ENCODE measurements at regions not wholly inside any gene's neighbourhood (a gene's known extent, or its start where the extent isn't known, plus 50 kb on each side); places are given as distances from the start of the nearest gene placed in this dataset.
A peak's percentile ranks its signal among the peaks of the same experiment; 100 is the strongest.
"Not testable (repeated sequence)": the region's sequence is repeated elsewhere in the genome, so short reads cannot be mapped to it uniquely, and the experiment has no call there.

DNA sequence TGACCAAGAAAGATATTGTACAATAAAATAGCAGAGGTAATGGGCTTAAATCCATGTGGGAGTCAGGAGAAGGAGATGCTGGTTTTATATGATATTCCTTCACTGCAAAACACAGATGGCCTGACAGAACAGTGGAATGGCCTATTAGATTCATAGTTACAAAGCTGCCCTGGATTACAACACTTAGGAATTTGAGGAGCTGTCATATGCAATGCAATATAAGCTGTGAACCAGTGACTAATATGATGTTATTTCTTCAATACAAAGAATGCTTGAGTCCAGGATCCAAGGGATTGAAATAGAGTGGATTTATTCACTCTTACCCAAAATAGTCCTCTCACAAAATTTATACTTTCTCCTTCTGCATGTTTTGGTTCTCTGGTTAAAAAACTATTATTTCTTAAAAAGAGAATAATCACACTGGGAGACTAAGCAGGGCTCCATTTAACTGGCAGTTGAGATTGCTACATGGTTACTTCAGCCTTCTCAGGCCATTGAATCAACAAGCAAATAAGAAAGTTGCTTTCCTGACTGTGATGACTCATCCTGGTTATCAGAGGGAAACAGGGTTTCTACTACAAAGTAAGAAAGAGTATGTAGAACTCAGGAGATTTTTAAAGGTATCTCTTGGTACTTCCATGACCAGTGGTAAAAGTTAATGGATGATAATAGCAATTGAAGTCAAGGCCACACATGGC lies 79.8 kb upstream of the ZPLD1 start:
- Histone ChIP-seq H3K9ac (ENCODE audit: low read length) (no peak overlapping the region), H2AFZ (ENCODE audit: low read depth, low read length) (no peak overlapping the region), H3K27ac (ENCODE audit: low read length) (no peak overlapping the region), H3K9me2 (ENCODE audit: insufficient read depth, low read length) (no peaks in the 10 kb centered on the region), H3K36me3 (ENCODE audit: insufficient read depth, low read length) (no peaks in the 10 kb centered on the region), H3K9me3 (ENCODE audit: low read length) (no peaks in the 10 kb centered on the region), H3K27me3 (ENCODE audit: insufficient read depth, low read depth, low read length) (no peaks in the 10 kb centered on the region), H3K4me3 (ENCODE audit: low read length) (no peak overlapping the region), H3K79me2 (replicated peaks; ENCODE audit: insufficient read depth, low read length) (no peaks in the 10 kb centered on the region), H3F3A (ENCODE audit: insufficient read depth, low read length, poor library complexity, severe bottlenecking) (no peaks in the 10 kb centered on the region), H3K4me2 (ENCODE audit: low read length) (no peak overlapping the region), H4K20me1 (ENCODE audit: insufficient read depth) (no peaks in the 10 kb centered on the region)
- TF ChIP-seq, protein P1, sequence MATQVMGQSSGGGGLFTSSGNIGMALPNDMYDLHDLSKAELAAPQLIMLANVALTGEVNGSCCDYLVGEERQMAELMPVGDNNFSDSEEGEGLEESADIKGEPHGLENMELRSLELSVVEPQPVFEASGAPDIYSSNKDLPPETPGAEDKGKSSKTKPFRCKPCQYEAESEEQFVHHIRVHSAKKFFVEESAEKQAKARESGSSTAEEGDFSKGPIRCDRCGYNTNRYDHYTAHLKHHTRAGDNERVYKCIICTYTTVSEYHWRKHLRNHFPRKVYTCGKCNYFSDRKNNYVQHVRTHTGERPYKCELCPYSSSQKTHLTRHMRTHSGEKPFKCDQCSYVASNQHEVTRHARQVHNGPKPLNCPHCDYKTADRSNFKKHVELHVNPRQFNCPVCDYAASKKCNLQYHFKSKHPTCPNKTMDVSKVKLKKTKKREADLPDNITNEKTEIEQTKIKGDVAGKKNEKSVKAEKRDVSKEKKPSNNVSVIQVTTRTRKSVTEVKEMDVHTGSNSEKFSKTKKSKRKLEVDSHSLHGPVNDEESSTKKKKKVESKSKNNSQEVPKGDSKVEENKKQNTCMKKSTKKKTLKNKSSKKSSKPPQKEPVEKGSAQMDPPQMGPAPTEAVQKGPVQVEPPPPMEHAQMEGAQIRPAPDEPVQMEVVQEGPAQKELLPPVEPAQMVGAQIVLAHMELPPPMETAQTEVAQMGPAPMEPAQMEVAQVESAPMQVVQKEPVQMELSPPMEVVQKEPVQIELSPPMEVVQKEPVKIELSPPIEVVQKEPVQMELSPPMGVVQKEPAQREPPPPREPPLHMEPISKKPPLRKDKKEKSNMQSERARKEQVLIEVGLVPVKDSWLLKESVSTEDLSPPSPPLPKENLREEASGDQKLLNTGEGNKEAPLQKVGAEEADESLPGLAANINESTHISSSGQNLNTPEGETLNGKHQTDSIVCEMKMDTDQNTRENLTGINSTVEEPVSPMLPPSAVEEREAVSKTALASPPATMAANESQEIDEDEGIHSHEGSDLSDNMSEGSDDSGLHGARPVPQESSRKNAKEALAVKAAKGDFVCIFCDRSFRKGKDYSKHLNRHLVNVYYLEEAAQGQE (IDR thresholded peaks at IDR 0.05; ENCODE audit: borderline replicate concordance): peak; percentile 71
- TF ChIP-seq, protein P2, sequence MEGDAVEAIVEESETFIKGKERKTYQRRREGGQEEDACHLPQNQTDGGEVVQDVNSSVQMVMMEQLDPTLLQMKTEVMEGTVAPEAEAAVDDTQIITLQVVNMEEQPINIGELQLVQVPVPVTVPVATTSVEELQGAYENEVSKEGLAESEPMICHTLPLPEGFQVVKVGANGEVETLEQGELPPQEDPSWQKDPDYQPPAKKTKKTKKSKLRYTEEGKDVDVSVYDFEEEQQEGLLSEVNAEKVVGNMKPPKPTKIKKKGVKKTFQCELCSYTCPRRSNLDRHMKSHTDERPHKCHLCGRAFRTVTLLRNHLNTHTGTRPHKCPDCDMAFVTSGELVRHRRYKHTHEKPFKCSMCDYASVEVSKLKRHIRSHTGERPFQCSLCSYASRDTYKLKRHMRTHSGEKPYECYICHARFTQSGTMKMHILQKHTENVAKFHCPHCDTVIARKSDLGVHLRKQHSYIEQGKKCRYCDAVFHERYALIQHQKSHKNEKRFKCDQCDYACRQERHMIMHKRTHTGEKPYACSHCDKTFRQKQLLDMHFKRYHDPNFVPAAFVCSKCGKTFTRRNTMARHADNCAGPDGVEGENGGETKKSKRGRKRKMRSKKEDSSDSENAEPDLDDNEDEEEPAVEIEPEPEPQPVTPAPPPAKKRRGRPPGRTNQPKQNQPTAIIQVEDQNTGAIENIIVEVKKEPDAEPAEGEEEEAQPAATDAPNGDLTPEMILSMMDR (IDR thresholded peaks at IDR 0.05; ENCODE audit: poor library complexity, severe bottlenecking): no peak

DNA sequence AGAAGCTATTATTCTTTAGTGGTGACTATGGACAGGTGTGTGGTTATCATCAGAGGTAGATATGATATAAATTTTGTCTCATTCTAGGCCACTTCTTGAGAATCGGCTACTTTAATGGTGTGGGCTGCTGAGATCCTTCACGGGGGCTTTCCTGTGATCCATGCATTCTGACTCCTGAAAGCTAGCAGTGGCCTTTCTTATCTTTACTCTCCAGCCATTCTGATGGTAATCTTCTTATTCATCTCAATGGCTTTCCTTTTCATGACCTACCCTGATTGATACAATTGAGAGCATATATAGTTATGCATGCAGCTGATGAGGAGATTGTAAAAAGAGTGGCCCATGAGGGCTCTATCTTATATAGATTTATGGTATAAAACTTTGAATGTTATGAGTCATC lies 78.3 kb upstream of the ZPLD1 start:
- no peak overlapping the region for H3K4me2 ChIP-seq (ENCODE audit: low read length)
- H2AFZ ChIP-seq (ENCODE audit: low read depth, low read length): no peak overlapping the region
- no peaks in the 10 kb centered on the region for H4K20me1 ChIP-seq (ENCODE audit: insufficient read depth)
- H3K79me2 ChIP-seq (replicated peaks; ENCODE audit: insufficient read depth, low read length): no peaks in the 10 kb centered on the region
- H3K9me3 ChIP-seq (ENCODE audit: low read length): no peaks in the 10 kb centered on the region
- no peak overlapping the region for H3K9ac ChIP-seq (ENCODE audit: low read length)
- TF ChIP-seq SMC3 (conservative IDR thresholded peaks at IDR 0.05; ENCODE audit: poor library complexity): no peak
- TF ChIP-seq MXI1 (conservative IDR thresholded peaks at IDR 0.05; ENCODE audit: poor library complexity, severe bottlenecking): no peak
- no peak for TF ChIP-seq TAF1 (IDR thresholded peaks at IDR 0.05; ENCODE audit: low read depth)
- no peak for TF ChIP-seq EP300 (conservative IDR thresholded peaks at IDR 0.05; ENCODE audit: poor library complexity, severe bottlenecking)
- TF ChIP-seq POLR2AphosphoS5 (IDR thresholded peaks at IDR 0.05): no peak
- no peaks in the 10 kb centered on the region for H3K36me3 ChIP-seq (ENCODE audit: insufficient read depth, low read length)
- no peak overlapping the region for H3K27ac ChIP-seq (ENCODE audit: low read length)
- no peaks in the 10 kb centered on the region for H3K9me2 ChIP-seq (ENCODE audit: insufficient read depth, low read length)
- H3F3A ChIP-seq (ENCODE audit: insufficient read depth, low read length, poor library complexity, severe bottlenecking): no peaks in the 10 kb centered on the region
- H3K4me3 ChIP-seq (ENCODE audit: low read length): no peak overlapping the region
- no peaks in the 10 kb centered on the region for H3K27me3 ChIP-seq (ENCODE audit: insufficient read depth, low read depth, low read length)

DNA sequence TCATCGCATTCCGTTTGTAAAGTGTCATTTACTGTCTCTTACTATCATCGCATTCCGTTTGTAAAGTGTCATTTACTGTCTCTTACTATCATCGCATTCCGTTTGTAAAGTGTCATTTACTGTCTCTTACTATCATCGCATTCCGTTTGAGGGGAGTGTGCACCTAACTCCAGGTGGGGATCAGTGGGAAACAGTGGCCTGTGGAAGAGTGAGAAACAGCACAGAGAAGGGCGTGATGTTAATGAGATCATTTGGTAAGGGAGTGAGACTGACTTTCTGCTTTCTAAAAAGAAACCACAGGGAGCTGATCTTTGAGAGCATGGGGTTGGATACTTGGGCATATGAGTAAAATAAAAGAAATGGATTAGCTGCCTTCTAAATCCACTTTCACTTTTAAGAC lies 77.5 kb upstream of the ZPLD1 start:
- H3K9me2 ChIP-seq (ENCODE audit: insufficient read depth, low read length); H3K9me3 ChIP-seq (ENCODE audit: low read length); H2AFZ ChIP-seq (ENCODE audit: low read depth, low read length); H4K20me1 ChIP-seq (ENCODE audit: insufficient read depth); H3K4me3 ChIP-seq (ENCODE audit: low read length); H3K79me2 ChIP-seq (replicated peaks; ENCODE audit: insufficient read depth, low read length); H3K9ac ChIP-seq (ENCODE audit: low read length); H3K27me3 ChIP-seq (ENCODE audit: insufficient read depth, low read depth, low read length); H3F3A ChIP-seq (ENCODE audit: insufficient read depth, low read length, poor library complexity, severe bottlenecking); H3K4me2 ChIP-seq (ENCODE audit: low read length); H3K27ac ChIP-seq (ENCODE audit: low read length); H3K36me3 ChIP-seq (ENCODE audit: insufficient read depth, low read length): not testable (repeated sequence)
